BE2C (cell line): ENCODE measurements at regions not wholly inside any gene's neighbourhood (a gene's known extent, or its start where the extent isn't known, plus 50 kb on each side); places are given as distances from the start of the nearest gene placed in this dataset.
"Not testable (repeated sequence)": the region's sequence is repeated elsewhere in the genome, so short reads cannot be mapped to it uniquely, and the experiment has no call there.

Experiments used
- DNase-seq: peaks from one replicate; pipeline ENCODE4 v3.0.0-alpha.2; 2020
- H3K27me3 ChIP-seq: fragments of 250-450 bp; sonication (Bioruptor Pico); 2 replicates; pipeline ENCODE4 v1.5.1; 2020; ENCODE audit warnings: mild to moderate bottlenecking
- H3K36me3 ChIP-seq: fragments of 250-450 bp; sonication (Bioruptor Pico); 2 replicates; pipeline ENCODE4 v1.5.1; 2020; ENCODE audit warnings: mild to moderate bottlenecking
- H3K4me1 ChIP-seq: fragments of 250-450 bp; sonication (Bioruptor Pico); 2 replicates; pipeline ENCODE4 v1.5.1; 2020
- H3K4me3 ChIP-seq: 2 replicates; pipeline ENCODE4 v1.5.1; 2011; ENCODE audit warnings: low read depth, low read length
- H3K9me3 ChIP-seq: fragments of 250-450 bp; sonication (Bioruptor Pico); 2 replicates; pipeline ENCODE4 v1.5.1; 2020
- TF ChIP-seq, protein P1 (sequence below): IDR thresholded peaks from 2 replicates; pipeline ENCODE4 v1.5.1; 2012; ENCODE audit warnings: mild to moderate bottlenecking, low read depth, low read length

DNA sequence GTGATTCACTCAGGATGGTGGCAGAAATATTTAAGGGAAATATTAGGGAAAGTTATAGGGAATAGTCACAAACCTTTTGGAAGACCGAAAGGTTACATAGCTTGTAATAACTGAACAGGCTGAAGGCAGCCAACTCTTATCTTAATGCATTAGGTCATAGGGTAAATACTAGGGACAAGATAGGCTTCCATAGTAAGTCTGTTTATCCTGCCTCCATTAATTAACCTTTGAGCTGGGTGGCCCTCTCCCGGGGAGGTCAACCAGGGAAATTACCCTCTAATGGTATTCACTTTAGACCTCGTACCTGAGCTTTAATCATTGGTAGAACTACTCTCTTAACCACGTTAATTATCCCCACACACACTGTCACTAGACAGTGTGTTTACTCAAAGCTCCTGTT, 981.8 kb downstream of the SLC16A7 start:
- H3K9me3 ChIP-seq: no peaks in the 10 kb centered on the region; the same call in 1 of the 2 replicates
- no peaks in the 10 kb centered on the region for H3K36me3 ChIP-seq
- H3K4me1 ChIP-seq: no peaks in the 10 kb centered on the region
- H3K4me3 ChIP-seq: no peak overlapping the region
- no peaks in the 10 kb centered on the region for H3K27me3 ChIP-seq
- TF ChIP-seq, protein P1, sequence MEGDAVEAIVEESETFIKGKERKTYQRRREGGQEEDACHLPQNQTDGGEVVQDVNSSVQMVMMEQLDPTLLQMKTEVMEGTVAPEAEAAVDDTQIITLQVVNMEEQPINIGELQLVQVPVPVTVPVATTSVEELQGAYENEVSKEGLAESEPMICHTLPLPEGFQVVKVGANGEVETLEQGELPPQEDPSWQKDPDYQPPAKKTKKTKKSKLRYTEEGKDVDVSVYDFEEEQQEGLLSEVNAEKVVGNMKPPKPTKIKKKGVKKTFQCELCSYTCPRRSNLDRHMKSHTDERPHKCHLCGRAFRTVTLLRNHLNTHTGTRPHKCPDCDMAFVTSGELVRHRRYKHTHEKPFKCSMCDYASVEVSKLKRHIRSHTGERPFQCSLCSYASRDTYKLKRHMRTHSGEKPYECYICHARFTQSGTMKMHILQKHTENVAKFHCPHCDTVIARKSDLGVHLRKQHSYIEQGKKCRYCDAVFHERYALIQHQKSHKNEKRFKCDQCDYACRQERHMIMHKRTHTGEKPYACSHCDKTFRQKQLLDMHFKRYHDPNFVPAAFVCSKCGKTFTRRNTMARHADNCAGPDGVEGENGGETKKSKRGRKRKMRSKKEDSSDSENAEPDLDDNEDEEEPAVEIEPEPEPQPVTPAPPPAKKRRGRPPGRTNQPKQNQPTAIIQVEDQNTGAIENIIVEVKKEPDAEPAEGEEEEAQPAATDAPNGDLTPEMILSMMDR: no peak
- no peak for DNase-seq

DNA sequence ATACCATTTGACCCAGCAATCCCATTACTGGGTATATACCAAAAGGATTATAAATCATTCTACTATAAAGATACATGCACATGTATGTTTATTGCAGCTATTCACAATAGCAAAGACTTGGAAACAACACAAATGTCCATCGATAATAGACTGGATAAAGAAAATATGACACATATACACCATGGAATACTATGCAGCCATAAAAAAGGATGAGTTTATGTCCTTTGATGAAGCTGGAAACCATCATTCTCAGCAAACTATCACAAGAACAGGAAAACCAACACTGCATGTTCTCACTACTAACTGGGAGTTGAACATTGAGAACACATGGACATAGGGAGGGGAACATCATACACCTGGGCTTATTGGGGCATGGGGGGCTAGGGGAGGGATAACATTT, 991.8 kb downstream of the SLC16A7 start:
- not testable (repeated sequence) for H3K9me3 ChIP-seq, H3K27me3 ChIP-seq, H3K4me3 ChIP-seq, H3K4me1 ChIP-seq, H3K36me3 ChIP-seq, DNase-seq

DNA sequence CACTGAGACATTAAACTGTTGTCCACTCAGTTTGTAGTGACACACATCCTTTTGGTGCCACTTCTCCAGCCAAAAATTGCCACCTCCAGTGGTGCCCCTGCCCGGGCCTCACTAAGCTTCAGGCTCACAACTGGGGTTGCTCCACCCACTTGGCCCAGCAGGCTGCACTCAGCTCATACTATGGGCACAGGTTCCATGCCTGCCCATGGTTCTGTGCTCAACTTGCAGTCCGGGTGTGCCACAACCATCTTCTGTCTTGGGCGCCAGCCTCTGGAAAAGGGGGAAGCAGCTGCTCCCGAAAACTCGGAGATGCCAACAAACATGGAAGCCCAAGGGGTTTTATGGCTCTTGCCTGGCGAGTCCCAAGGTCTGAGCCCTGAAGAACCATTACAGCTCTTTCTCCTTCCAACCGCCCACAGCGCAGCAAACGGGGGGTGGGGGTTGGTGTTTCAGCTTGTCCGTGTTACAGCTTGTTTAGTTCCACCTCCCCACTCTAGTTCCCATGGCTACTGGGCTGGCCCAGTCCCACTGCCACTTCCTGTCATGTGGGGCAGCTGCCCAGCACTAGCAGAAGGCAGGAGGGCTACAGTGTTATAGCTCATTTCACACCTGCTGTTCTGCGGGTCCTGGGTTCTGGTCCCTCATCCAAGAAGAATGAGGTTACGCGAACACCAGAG, 998.3 kb downstream of the SLC16A7 start:
- TF ChIP-seq, protein P1: no peak
- H3K4me1 ChIP-seq: no peaks in the 10 kb centered on the region
- no peak for DNase-seq
- H3K36me3 ChIP-seq: no peaks in the 10 kb centered on the region
- no peaks in the 10 kb centered on the region for H3K27me3 ChIP-seq
- H3K4me3 ChIP-seq: no peak overlapping the region
- no peaks in the 10 kb centered on the region for H3K9me3 ChIP-seq

DNA sequence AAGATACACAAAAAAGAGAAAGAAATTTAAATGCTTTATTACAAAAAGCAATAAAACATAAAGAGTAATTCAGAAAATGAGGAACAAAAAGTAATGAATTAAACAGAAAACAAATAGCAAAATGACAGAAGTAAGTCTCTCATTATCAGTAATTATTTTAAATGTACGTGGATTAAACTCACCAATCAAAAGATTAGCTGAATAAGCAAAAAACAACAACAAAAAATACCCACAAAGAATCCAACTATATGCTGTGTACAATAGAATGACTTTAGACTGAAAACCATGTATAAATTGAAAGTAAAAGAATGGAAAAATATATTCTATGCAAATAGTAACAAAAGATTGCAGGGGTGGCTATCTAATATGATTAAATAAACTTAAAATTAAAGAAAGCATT, 1006.8 kb downstream of the SLC16A7 start:
- no peaks in the 10 kb centered on the region for H3K27me3 ChIP-seq
- DNase-seq: no peak
- TF ChIP-seq, protein P1: no peak
- no peaks in the 10 kb centered on the region for H3K4me1 ChIP-seq
- no peak overlapping the region for H3K4me3 ChIP-seq
- no peaks in the 10 kb centered on the region for H3K9me3 ChIP-seq
- no peaks in the 10 kb centered on the region for H3K36me3 ChIP-seq

DNA sequence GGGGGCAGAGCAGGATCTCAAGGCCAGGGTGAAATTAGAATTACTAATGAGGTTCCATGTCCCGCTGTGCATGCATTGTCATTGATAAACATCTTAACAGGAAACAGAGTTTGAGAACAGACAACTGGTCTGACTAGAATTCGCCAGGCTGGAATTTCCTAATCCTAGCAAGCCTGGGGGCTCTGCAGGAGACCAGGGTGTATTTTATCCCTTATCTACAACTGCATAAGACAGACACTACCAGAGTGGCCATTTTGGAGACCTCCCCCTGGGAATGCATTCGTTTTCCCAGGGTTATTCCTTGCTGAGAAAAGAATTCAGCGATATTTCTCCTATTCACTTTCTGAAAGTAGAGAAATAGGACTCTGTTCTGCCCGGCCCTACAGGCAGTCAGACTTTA, 1007.6 kb downstream of the SLC16A7 start:
- H3K9me3 ChIP-seq, H3K4me1 ChIP-seq, H3K36me3 ChIP-seq, H3K4me3 ChIP-seq, DNase-seq, H3K27me3 ChIP-seq: not testable (repeated sequence)

DNA sequence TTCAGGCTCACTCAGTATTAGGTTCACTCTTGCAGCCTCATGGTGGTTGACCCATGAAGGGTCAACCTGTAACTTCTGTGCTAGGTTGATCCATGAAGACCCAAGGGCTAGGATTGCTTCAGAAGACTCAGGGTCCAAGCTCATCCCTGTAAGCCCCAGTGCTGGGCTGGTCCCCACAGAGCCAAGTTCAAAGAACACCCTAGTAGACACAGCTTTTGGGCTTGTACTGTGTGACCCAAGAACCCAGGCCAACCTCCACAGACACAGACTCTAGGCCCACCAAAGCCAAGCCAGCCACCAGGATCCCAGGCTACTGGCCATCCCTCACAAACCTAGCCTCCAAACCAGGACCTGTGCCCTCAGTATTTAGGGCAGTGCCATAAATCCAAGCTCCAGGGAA, 1020.6 kb downstream of the SLC16A7 start:
- Histone ChIP-seq H3K27me3 (no peaks in the 10 kb centered on the region), H3K4me3 (no peak overlapping the region), H3K36me3 (no peaks in the 10 kb centered on the region), H3K4me1 (no peaks in the 10 kb centered on the region), H3K9me3 (peaks cover 5% of the 10 kb centered on the region)
- TF ChIP-seq, protein P1: no peak
- no peak for DNase-seq

DNA sequence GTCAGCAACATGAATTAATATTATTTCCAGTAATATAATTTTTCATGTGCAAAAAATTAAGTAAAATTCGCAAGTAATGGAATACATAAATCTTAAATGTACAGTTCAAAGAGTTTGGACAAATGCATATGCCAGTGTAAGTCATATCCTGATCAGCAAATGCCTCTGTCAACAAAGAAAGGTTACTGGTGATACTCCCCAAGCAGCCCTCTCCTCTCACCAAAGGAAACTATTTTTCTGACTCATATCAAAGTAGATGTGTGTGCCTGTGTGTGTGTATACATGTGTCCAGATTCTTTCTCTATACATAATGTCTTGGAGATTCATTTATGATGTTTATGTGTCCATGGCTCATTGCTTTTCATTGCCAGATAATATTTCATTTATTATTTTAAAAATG, 1035.0 kb downstream of the SLC16A7 start:
- TF ChIP-seq, protein P1: no peak
- no peaks in the 10 kb centered on the region for H3K36me3 ChIP-seq
- no peak overlapping the region for H3K4me3 ChIP-seq
- no peak for DNase-seq
- no peaks in the 10 kb centered on the region for H3K4me1 ChIP-seq
- no peaks in the 10 kb centered on the region for H3K27me3 ChIP-seq
- no peaks in the 10 kb centered on the region for H3K9me3 ChIP-seq
